Endothelial cell of umbilical vein (primary cell): ENCODE measurements at regions not wholly inside any gene's neighbourhood (a gene's known extent, or its start where the extent isn't known, plus 50 kb on each side); places are given as distances from the start of the nearest gene placed in this dataset.

Experiments
- BruUV-seq: library from RNA; stranded (reverse); fragments of 400-500 nt; replicated peaks from 2 replicates; lab custom pipeline; 2021; lab: Mats Ljungman, UMichigan
- CTCF ChIA-PET: fragments of 300-600, 350-600 bp; sonication (Branson Sonifier 250); formaldehyde crosslinking; loops from one replicate; lab custom pipeline; 2021; ENCODE audit warnings: antibody characterized with exemption, inconsistent platforms; lab: Charles Lee
- POLR2A ChIA-PET: fragments of 300-600, 350-600 bp; sonication (Branson Sonifier 250); formaldehyde crosslinking; loops from one replicate; lab custom pipeline; 2021; ENCODE audit warnings: antibody characterized with exemption, inconsistent platforms; lab: Charles Lee
- DNase-seq: peaks from one replicate; pipeline ENCODE4 v3.0.0-alpha.2; 2011; ENCODE audit warnings: low read depth, low spot score
- FAIRE-seq: peaks from 2 replicates; lab custom pipeline; 2011; peaks lifted over from hg19 to GRCh38; lab: Jason Lieb, UNC
- H2AFZ ChIP-seq: 2 replicates; pipeline ENCODE4 v1.6.0; 2012; ENCODE audit warnings: low read depth, low read length, control low read depth, inconsistent platforms
- H3K27ac ChIP-seq: 2 replicates; pipeline ENCODE4 v1.5.1; 2011; ENCODE audit warnings: low read depth, mild to moderate bottlenecking, control low read depth, low read length, moderate library complexity; ENCODE audit not compliant: insufficient read depth
- H3K27me3 ChIP-seq, 2 experiments: 2 replicates each; pipeline versions ENCODE4 v1.6.0 to v1.6.1; 2011; ENCODE audit warnings: low read length in 2 of 2, mixed read lengths in 1 of 2; ENCODE audit not compliant: control insufficient read depth in 2 of 2, insufficient read depth in 2 of 2
- H3K36me3 ChIP-seq, 2 experiments: 2 replicates in 1 of 2; 3 replicates in 1 of 2; pipeline ENCODE4 v1.5.1; 2011; ENCODE audit warnings: low read length in 2 of 2, mild to moderate bottlenecking in 1 of 2, moderate library complexity in 1 of 2; ENCODE audit not compliant: control insufficient read depth in 2 of 2, insufficient read depth in 2 of 2; ENCODE audit errors: extremely low read depth in 1 of 2
- H3K4me1 ChIP-seq: 3 replicates; pipeline ENCODE4 v1.5.1; 2011; ENCODE audit warnings: mild to moderate bottlenecking, low read length; ENCODE audit not compliant: control insufficient read depth, insufficient read depth; ENCODE audit errors: extremely low read depth
- H3K4me2 ChIP-seq: 2 replicates; pipeline ENCODE4 v1.6.1; 2011; ENCODE audit warnings: low read length, control low read depth, mixed read lengths; ENCODE audit not compliant: insufficient read depth
- H3K4me3 ChIP-seq, 3 experiments: fragments of 200-600 bp in 1 of 3; sonication (generic), shearing (Covaris generic) in 1 of 3; replicated peaks in 1 of 3; 2 replicates each; pipeline ENCODE4 v1.5.1; 2011 to 2016; ENCODE audit warnings: control low read depth in 3 of 3, low read length in 3 of 3, mild to moderate bottlenecking in 2 of 3, inconsistent platforms in 1 of 3, low read depth in 1 of 3, moderate library complexity in 1 of 3; ENCODE audit not compliant: insufficient read depth in 1 of 3
- H3K79me2 ChIP-seq: 2 replicates; pipeline ENCODE4 v1.6.0; 2012; ENCODE audit warnings: low read length, inconsistent platforms; ENCODE audit not compliant: control insufficient read depth, insufficient read depth
- H3K9ac ChIP-seq: replicated peaks from 2 replicates; pipeline ENCODE3; 2011; ENCODE audit warnings: low read length, control low read depth; ENCODE audit not compliant: insufficient read depth; ENCODE audit errors: extremely low read depth
- H3K9me1 ChIP-seq: replicated peaks from 3 replicates; pipeline ENCODE4 v1.6.0; 2011; ENCODE audit warnings: mild to moderate bottlenecking, low read length; ENCODE audit not compliant: control insufficient read depth, insufficient read depth; ENCODE audit errors: extremely low read depth
- H3K9me3 ChIP-seq: replicated peaks from 2 replicates; pipeline ENCODE4 v1.5.1; 2012; ENCODE audit warnings: low read length, inconsistent platforms; ENCODE audit not compliant: control insufficient read depth, insufficient read depth
- H4K20me1 ChIP-seq: replicated peaks from 2 replicates; pipeline ENCODE3; 2011; ENCODE audit warnings: mild to moderate bottlenecking, low read length; ENCODE audit not compliant: control insufficient read depth, insufficient read depth; ENCODE audit errors: extremely low read depth
- CTCF ChIP-seq, 2 donors: IDR thresholded peaks; 1 replicate in 1 of 2; 2 replicates in 1 of 2; pipeline ENCODE4 v1.5.1; 2011; ENCODE audit warnings: low read length in 2 of 2, mild to moderate bottlenecking in 2 of 2, moderate library complexity in 2 of 2, control low read depth in 1 of 2, inconsistent platforms in 1 of 2, low read depth in 1 of 2; ENCODE audit not compliant: insufficient read depth in 1 of 2; ENCODE audit errors: extremely low read depth in 1 of 2
- EZH2 ChIP-seq: IDR thresholded peaks from 2 replicates; pipeline ENCODE4 v1.6.1; 2012; ENCODE audit warnings: borderline replicate concordance, low read depth, mild to moderate bottlenecking, moderate library complexity, low read length, inconsistent platforms; ENCODE audit not compliant: severe bottlenecking
- FOS ChIP-seq: IDR thresholded peaks from 2 replicates; pipeline ENCODE4 v1.6.1; 2011; ENCODE audit warnings: mild to moderate bottlenecking, low read length, moderate library complexity, borderline replicate concordance; ENCODE audit not compliant: insufficient read depth
- GATA2 ChIP-seq: IDR thresholded peaks from 2 replicates; pipeline ENCODE4 v1.7.0; 2011; ENCODE audit warnings: low read depth, mild to moderate bottlenecking, moderate library complexity, mixed read lengths, low read length; ENCODE audit not compliant: insufficient read length, insufficient read depth
- JUN ChIP-seq: IDR thresholded peaks from 2 replicates; pipeline ENCODE4 v1.6.1; 2011; ENCODE audit warnings: borderline replicate concordance, low read depth; ENCODE audit not compliant: insufficient read length, insufficient read depth
- MAX ChIP-seq: IDR thresholded peaks from 2 replicates; pipeline ENCODE4 v1.6.1; 2011; ENCODE audit not compliant: insufficient read depth, insufficient read length
- MYC ChIP-seq: IDR thresholded peaks from one replicate; pipeline ENCODE4 v1.6.1; 2011; ENCODE audit warnings: mild to moderate bottlenecking, low read depth, low read length
- POLR2A ChIP-seq: IDR thresholded peaks from 2 replicates; pipeline ENCODE4 v1.6.1; 2012; ENCODE audit warnings: low read depth, mild to moderate bottlenecking, control low read depth, low read length
- POLR2AphosphoS5 ChIP-seq: IDR thresholded peaks from 2 replicates; pipeline ENCODE4 v1.6.1; 2012; ENCODE audit warnings: low read depth, mild to moderate bottlenecking, control low read depth, low read length, moderate library complexity; ENCODE audit not compliant: insufficient read depth
- dilution Hi-C: fragments of 300-500 bp; cut with MboI; formaldehyde crosslinking; loops from one replicate; pipeline ENCODE4 v1.15.0; 2019; ENCODE audit warnings: low sequenced_read_pairs; ENCODE audit not compliant: extremely low pct_ligation_motif_present
- intact Hi-C: fragments of 100-400 bp; cut with micrococcal nuclease; formaldehyde crosslinking; loops from one replicate; pipeline ENCODE4 v1.10.0; 2022

- CTCF ChIA-PET, result no interaction called here
- Histone ChIP-seq H3K79me2 (no peaks in the 10 kb centered on the region), H3K9me1 (no peaks in the 10 kb centered on the region), H3K27me3 (no peaks in the 10 kb centered on the region), H3K27ac (no peak overlapping the region), H3K9me3 (no peaks in the 10 kb centered on the region), H3K9ac (no peak overlapping the region), H3K4me2 (no peak overlapping the region), H3K4me1 (no peaks in the 10 kb centered on the region), H3K36me3 (no peaks in the 10 kb centered on the region), H4K20me1 (no peaks in the 10 kb centered on the region), H3K4me3 (no peak overlapping the region), H2AFZ (no peak overlapping the region)
- POLR2A ChIA-PET, result no interaction called here
- DNase-seq, result no peak
- FAIRE-seq, result no peak
- dilution Hi-C loops, result no loop called here
- TF ChIP-seq FOS (no peak), MAX (no peak), CTCF (IDR thresholded peaks at IDR 0.05; ENCODE audit: extremely low read depth in 1 of 2, insufficient read depth in 1 of 2, low read depth in 1 of 2, low read length in 2 of 2) (no peak), POLR2AphosphoS5 (no peak), MYC (no peak), JUN (no peak), EZH2 (no peak), POLR2A (no peak), GATA2 (no peak)
- intact Hi-C loops, result no loop called here
- BruUV-seq, result no TSS peak
Observed at GRCh38 chr15:29945943-29946596, 123.8 kb upstream of the TJP1 start.
